GM12891 (cell line): ENCODE measurements at regions not wholly inside any gene's neighbourhood (a gene's known extent, or its start where the extent isn't known, plus 50 kb on each side); places are given as distances from the start of the nearest gene placed in this dataset.

Experiments
- POLR2A ChIP-seq: IDR thresholded peaks from 2 replicates; pipeline ENCODE4 v1.6.1; 2011; ENCODE audit warnings: low read depth, low read length, control low read depth
- POLR2AphosphoS5 ChIP-seq: IDR thresholded peaks from 2 replicates; pipeline ENCODE4 v1.6.1; 2011; ENCODE audit warnings: low read depth, low read length, control low read depth
- TAF1 ChIP-seq: IDR thresholded peaks from 2 replicates; pipeline ENCODE4 v1.6.1; 2011; ENCODE audit warnings: low read depth, low read length, control low read depth

GRCh38 chr7:106806556-106806955 is 58.5 kb upstream of the PIK3CG start:
- TF ChIP-seq TAF1: no peak
- no peak for TF ChIP-seq POLR2A
- no peak for TF ChIP-seq POLR2AphosphoS5
